GM19397 (cell line): ENCODE measurements at regions not wholly inside any gene's neighbourhood (a gene's known extent, or its start where the extent isn't known, plus 50 kb on each side); places are given as distances from the start of the nearest gene placed in this dataset.

Experiments
- ATAC-seq: cut with Tn5 transposase; IDR thresholded peaks from one replicate; pipeline ENCODE4 v1.9.1; 2021; ENCODE audit warnings: mild to moderate bottlenecking, moderate library complexity; ENCODE audit not compliant: unreplicated experiment

DNA sequence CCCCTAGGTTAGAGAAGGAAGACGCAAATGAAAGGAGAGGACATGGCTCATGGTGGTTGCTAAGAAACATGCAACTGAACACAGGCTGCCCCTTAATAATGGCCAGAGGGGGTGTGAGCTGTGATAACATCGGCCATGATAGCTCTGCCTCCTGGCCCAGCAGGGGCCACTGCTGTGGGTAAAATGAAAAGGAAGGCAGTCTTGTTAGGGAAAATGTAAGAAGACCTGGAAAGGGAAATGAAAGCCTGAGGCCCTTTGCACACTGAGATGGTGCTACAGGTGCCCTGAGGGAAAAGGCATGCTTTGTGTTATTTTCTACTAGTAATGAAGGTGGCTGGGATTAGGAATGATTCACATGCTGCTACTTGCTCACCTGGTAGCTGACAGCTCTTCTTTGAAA lies 123.6 kb upstream of the MID1 start:
- no peak for ATAC-seq

DNA sequence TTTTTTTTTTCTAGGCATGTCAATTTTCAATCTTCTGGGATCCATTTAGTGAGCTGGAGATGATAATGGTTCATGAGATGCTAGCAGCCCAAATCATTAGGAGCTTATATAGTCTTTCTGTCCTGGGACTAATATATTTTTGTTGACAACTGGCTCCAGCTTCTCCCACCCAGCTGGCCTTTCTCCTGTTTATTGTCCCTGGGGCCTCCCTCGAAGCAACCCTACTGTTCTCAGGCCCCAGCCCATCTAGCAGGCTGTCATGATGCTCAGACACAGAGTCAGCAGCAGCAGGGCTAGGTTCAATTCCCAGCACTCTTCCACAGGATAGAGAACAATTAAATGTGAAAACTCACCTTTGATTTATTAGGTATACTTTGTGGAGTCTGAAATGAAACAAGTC lies 127.6 kb upstream of the MID1 start:
- ATAC-seq: no peak

DNA sequence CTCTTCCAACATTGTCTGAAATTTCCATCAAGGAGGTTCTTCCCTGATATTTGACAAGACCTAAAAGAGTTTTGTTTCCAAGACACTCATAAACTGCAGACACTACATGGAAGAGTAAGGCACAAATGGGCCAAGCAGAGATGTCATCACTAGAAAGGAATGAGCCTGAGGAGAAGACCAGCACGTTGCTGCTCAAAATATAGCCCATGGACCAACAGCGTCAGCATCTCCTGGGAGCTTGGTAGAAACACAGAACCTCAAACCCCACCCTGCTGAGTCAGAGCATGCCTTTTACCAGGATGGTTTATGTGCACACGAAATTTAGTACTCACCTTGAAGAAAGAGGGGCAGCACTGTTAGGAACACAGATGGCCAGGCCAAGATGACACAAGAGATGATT lies 128.7 kb upstream of the MID1 start:
- no peak for ATAC-seq

DNA sequence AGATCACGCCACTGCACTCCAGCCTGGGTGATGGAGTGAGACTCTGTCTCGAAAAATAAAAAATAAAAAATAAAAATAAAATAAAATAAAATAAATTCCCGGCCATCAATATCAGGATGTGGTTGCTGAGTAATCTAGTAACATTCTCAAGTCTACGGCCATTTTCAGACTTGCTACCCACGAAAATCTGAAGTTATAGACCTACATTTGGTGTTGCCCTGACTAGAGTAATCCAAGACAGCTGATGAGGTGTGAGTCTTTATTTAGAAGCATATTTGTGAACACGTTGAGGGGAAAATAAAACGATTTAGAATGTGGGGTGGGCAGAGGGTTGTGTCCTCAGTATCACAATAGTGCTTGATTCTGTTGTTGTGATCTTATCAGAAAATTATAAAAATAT lies 130.2 kb upstream of the MID1 start:
- ATAC-seq: no peak

DNA sequence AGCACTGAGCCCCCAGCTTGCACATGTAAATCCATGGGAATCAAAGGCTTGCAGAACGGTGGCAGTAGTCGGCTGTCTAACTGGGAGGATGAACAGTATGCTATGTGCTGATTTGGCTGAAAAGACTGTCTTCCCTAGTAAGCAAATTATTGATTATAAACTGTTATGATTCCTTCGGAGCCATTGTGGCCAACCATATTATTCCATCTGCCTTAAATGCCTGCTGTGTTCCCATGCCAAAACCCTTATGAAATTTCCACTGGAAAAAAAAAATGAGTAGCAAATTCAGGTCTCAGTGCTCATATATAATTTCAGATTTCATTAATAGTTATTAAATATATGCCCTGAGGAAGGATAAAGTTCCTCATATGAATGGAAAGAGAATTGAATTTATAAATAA lies 132.7 kb upstream of the MID1 start:
- no peak for ATAC-seq

DNA sequence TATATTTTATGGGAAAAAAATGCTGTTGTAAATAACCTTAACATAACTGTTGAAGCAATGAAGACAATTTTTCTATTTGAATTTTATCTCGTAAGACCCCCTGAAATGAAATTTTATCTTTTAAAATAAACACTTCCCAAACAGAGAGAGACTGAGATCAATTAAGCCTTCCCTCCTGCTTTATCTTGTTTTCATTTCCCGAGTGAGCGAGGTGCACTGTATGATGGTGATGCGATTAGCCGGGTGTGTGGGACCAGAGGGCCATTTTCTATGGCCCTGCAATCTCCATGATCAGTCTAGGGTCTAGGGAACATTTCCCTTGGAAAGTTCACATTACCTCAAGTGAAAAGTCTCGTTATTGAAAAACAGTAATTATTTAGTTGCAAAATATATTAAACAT lies 134.1 kb upstream of the MID1 start:
- ATAC-seq: no peak

DNA sequence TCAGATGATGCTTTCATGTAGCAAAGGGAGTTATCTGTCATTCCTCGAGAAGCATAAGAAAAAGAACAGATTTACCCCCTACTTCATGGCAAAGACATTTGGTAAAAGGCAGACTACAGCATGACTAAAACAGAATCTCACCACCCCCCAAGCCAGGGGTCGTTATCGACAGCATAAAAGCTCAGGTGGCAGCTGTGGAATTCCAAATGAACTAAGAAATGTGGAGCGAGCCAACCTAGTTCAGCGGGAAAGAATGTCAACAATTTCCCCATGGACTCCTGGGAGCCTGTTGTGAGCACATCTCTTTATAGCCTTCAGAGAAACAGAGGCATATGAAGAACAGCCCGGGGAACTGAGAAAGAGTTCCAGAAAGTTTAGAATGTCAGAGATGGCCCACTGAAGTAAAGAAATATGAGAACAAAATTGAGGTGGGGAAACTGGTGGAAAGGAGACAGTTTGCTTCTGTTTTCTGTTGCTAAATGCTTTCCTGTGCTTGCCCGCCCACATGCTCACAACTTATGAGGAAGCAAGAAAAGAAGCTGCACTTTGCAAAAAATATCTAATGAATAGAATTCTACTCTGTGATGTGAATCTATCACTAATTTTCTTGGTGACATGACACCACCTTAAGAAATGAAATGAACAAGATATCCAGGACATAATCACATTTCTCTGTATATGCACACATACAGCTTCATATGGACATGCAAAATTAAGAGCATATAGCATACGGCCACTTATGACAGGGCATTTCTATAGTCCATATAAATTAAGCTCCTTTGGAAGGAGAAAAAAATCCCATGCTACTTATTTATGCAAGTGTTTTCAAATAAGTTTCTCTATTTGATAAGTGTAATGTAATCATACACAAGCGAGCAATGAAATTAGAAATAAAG lies 135.3 kb upstream of the MID1 start:
- ATAC-seq: no peak

DNA sequence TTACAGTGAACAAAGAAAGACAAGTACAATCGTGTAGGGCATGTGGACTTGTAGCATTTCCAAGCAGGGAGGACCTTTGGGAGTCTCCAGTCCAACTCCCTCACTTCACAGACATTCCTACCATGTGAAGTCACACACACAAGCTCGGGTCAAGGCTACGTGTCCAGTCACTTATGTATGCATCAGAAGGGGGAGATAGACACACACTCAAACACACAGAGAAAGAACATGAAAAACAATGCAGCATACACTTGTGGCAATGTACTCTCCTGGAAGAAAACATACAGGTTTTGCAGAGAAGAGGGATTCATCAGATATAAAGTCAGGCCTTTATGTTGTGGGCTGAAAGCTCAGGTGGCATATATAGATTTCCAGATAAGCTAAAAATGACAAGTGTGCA lies 136.1 kb upstream of the MID1 start:
- no peak for ATAC-seq

DNA sequence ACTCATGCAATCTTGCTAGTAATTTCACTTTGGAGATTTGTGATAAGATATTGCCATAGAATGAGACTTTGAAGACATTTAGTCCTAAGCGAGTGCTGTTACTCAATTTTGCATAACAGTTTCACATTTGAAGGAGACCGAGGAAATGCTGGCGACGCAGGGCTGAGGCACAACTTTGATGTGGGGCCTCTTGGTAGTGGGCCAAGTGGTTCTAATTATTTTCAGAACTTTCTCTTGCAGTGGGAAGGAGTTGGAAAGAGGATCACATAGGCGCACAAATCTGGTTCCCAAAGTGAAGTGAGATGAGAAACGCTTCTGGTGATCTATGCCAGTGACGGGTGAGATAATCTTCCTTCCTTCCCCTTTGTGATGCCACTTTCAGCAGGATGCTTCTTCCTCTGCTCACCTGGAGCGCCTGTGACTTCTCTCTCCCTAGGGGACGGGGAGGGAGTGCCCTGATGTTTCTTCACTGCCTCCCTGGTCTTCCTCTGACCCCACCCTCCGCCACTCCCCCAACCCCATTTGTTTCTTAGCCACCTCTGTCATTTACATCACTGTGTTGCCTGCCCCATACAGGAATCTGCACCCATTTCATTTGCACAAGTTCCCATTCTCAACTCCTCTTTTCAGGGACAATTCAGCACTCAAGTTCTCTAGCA lies 138.9 kb upstream of the MID1 start:
- no peak for ATAC-seq

DNA sequence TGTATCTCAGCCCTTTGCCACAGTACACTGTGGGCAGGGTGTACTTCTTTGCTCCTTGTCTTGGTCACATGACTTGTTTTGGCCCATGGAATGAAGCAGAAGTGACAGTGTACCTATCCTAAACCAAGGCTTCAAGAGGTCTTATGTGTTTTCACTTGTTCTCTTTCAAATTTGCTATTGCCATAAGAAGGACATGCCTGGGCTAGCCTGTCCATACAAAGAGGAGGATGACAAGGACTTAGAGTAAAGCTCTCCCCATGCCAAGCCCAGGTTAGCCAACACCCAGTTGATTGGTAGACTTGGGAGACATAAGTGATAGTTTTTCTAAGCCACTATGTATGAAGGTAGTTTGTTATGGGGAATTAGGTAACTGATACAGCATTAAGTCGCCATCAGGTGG lies 141.1 kb upstream of the MID1 start:
- no peak for ATAC-seq

DNA sequence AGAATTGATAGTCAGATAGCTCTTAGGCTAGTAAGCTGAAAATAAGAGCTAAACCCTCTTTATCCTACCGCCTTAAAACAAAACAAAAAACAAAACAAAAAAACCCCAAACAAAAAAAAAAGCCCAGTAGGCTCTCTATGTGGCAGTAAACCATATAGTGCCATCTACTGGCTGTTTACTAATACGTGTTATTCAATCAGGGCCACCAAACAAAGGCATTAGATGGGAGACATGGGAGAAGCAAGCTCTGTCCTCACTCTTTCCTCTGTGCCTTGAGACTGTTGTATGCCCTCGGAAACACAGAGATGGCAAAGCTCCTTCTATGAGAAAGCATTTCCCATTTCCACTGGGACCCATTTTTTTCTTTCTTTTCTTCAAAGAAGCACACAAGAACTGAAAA lies 148.8 kb upstream of the MID1 start:
- ATAC-seq: no peak

DNA sequence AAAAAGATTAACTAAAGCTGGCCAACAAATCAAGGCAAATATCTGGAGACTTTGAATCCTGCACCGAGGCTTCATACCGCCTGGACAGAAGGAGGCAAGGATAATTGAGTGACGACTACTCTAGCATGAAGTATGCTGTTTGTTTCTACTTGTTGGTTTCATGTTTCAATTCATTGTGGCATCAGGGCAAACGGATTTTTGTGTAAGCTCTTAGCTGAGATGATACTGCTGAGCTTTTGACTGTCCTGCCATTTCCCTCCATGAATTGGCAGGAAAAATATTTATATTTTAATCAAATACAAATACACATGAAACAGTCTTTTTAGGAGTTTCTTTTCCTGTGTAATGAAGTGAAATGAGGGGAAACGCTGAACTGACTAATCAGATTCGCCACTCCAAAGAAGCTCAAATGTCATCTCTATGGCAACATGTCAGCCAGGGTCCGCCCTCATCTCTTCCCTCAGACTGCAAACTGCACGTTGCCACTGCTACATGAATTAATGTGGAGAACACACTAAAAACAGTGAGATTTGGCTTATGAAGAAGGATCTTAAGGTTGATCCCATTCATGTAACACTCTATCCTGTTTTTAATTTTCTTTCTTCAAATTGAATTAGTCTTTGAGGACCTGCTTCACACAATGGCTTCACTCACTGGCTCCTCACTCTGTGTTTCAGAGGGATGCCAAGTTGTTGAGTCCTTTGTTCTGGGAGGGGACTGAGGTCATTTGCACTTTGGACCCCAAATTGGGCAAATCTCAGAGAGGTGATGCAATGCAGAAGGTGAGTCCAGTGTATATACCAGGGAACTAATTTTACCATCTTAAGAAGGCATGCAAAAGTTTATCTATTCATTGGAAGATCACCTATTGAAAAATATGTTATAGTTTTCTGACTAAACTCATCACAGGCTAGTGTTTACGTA lies 149.6 kb upstream of the MID1 start:
- ATAC-seq: no peak

DNA sequence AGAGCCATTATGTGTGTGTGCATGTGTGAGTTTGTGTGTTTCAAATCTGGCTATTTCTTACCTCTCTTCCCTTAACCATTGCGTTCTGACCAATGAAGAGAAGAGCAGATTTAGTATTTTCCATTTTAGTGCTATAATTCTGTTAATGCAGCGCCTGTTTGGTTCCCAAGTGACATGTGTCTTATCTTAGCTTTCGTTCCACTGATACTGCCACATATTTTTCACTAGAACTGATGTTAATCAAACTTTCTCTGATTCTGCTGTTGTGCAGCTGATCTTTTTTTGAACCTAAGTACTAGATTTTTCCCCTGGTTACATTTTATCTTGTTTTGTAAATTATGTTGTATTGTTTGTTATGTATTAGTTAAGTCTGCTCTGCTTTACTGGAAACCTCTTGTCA lies 152.9 kb upstream of the MID1 start:
- no peak for ATAC-seq

DNA sequence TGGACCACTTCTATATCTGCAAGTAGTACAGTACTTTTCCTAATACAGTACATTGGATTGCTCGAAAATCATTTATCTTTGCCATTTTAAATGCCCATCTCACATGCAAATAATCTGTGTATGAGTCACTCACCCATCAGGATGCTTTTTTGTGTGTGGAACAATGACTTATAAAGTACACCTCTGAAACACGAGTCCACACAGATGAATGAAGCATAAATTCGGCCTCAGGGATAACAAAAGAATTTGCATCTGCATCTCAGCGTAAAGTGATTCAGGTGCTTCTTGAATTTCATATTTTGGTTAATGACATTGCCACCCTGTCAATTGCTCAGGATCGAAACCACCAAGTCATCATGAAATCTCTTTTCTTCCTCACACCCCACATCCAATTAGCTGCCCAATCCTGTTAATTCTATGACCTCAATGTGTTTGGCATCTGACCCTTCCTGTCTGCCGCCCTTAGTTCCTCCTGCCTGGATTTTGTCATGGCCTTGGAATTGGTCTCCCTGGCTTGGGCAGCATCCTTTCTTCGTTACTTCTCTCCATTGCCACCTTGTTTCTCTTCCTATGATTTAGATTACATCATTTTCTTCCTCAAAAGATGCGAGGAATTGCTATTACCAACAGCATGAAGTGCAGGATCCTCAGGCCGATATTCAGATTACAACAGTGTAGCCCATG lies 161.6 kb upstream of the MID1 start:
- ATAC-seq: no peak

DNA sequence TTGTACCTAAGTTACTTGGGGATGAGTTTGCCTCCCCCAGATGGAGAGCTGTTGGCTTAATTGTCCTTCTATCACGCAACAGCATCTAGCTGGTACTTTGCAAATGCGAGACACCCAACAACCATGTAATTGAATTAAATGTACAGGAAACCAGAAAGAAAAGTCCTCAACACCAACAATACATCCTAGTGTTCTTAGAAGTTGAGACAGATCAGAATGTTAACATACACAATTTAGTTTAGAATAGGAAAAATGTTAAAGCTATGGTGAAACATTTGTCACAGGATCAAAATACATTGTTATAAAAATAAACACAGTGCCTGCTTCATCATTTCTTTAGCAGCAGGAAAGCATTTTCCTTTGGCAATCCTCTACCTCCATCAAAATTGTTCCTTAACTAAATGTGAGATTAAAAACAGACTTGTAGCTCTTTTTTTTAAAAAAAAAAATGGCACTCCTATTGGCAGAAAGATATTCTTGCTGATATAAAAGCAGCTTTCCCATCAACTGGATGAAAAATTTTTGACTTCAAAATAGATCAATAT lies 163.1 kb upstream of the MID1 start:
- ATAC-seq: no peak

DNA sequence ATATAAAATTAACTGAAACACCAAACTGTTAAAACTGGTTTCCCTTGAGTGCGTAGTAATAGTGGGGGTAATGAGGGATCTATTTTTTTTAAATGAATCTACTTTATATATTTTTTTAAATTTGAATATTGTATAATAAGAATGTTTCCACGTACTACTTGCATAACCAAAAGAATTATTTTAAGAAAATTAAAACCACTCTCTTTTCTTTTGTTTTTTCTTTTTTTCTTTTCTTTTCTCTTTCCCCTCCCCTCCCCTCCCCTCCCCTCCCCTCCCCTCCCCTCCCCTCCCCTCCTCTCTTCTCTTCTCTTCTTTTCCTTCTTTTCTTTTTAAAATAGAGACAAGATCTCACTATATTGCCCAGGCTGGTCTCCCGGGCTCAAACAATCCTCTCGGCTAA lies 166.9 kb upstream of the MID1 start:
- ATAC-seq: no peak

DNA sequence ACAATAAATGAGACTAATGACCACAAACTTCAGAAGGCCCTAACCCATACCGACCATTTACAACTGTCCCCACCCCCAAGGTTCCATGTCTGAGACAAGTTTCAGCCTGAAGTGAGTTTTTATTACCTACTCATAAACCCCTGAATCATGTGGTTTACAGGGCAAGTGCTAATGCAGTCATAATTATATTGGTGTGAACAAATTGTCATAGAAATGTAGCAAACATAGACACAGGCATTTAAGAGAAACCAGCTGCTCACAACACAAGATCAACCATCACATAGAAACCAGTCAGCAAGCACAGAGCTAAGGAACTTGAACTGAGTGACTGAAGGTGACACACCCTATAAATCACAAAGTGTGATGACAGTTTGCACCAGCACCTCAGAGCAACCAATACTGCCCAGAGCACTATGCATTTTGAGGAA lies 173.8 kb upstream of the MID1 start:
- no peak for ATAC-seq

DNA sequence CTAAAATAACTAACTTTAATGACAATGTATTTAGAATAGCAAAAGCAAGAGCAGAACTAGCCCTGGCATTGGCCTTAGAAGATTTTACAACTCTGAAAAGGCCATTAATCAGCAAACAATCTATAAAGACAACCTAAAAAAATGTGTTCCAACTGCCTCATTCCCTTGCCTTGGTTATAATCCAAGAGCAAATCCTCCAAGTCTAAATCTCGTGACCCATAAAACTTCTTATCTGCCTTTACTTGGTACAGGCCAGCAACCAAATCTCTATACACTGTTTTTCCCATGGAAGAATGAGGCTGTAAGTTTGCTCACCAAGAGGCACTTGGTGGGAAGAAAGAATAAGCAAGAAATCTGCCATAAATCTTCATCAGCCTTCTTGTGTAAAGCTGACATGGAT lies 175.3 kb upstream of the MID1 start:
- no peak for ATAC-seq

DNA sequence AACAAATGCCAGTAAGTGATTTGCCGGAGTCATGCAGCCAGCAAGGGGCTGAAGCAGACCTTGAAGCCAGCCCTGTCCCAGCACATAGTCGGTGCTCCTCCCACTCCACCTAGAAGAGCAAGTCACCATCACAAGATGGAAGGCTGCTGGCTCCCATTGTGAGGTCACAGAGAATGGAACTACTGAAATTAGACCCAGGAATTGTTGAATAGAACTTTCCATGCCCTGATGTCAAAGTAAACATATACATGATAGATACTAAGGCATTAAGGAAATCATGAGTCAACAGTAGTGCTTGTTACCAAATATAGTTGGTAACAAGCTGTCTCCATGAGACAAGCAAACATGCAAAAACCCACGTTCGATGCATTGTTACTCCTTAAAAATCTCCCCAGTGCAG lies 177.1 kb upstream of the MID1 start:
- ATAC-seq: no peak

DNA sequence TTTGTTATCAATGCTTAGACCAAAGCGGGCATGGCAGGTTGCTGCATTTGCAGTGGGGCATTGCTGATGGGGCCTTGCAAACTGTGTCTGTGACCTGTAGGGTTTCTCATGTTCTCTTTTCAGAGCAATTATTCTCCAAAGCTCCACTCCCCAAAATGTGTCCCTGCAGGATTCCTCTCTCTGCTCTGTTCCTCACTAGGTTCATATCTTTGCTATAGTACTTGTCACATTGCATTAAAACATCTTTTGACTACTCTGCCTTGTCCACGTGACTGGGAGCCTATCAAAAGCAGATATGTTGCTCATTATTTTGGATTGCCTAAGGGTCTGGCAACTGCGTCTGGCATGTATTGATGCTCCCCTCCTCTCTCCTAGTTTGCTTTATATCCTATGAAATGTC lies 177.7 kb upstream of the MID1 start:
- no peak for ATAC-seq

DNA sequence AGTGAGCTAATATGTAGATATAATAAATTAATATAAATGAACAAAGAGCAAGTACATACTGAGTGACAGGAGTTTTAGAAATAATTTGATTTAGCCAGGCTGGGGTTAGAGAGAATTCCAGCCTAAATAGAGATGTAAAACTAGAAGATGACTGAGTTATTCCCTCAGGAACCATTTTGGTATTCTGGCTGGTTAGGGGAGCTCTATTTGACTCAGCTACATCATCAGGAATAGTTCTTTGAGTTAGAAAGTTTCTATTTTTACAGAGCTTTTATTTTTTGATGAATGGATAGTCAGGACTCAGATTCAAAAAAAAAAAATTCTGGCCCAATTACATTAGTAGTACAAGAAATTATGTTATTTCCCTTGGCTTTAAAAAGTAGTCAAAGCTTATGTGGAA lies 180.4 kb upstream of the MID1 start:
- ATAC-seq: no peak
